H1 (cell line): ENCODE measurements at regions not wholly inside any gene's neighbourhood (a gene's known extent, or its start where the extent isn't known, plus 50 kb on each side); places are given as distances from the start of the nearest gene placed in this dataset.

Experiments
- CTCF ChIA-PET: fragments of 300-600 bp; sonication (Branson Sonifier 250); formaldehyde crosslinking; loops from one replicate; lab custom pipeline; 2021; ENCODE audit not compliant: partially characterized antibody; lab: Charles Lee
- POLR2A ChIA-PET: fragments of 300-600 bp; sonication (Branson Sonifier 250); formaldehyde crosslinking; loops from one replicate; lab custom pipeline; 2021; ENCODE audit warnings: inconsistent platforms; ENCODE audit not compliant: partially characterized antibody; lab: Charles Lee
- DNase-seq, 2 experiments: peaks; one replicate each; pipeline versions ENCODE4 v3.0.0 to v3.0.0-alpha.2; 2010 to 2022; ENCODE audit warnings: low spot score in 2 of 2, low read depth in 1 of 2, mixed read lengths in 1 of 2
- FAIRE-seq: peaks from 2 replicates; lab custom pipeline; 2011; peaks lifted over from hg19 to GRCh38; lab: Jason Lieb, UNC
- H2AFZ ChIP-seq: 2 replicates; pipeline ENCODE4 v1.8.1; 2012; ENCODE audit warnings: low read length, inconsistent platforms
- H2AK5ac ChIP-seq: 2 replicates; pipeline ENCODE4 v1.6.1; 2013; ENCODE audit warnings: low read depth, low read length
- H2BK120ac ChIP-seq: replicated peaks from 2 replicates; pipeline ENCODE3; 2013; ENCODE audit warnings: low read depth, low read length, inconsistent platforms
- H2BK12ac ChIP-seq: 2 replicates; pipeline ENCODE4 v1.6.1; 2013; ENCODE audit warnings: low read depth, low read length
- H2BK15ac ChIP-seq: 2 replicates; pipeline ENCODE4 v1.6.1; 2013; ENCODE audit warnings: low read length
- H2BK20ac ChIP-seq: 2 replicates; pipeline ENCODE4 v1.6.1; 2013; ENCODE audit warnings: low read length
- H2BK5ac ChIP-seq: 2 replicates; pipeline ENCODE4 v1.6.1; 2013; ENCODE audit warnings: low read depth, low read length
- H3K14ac ChIP-seq: 2 replicates; pipeline ENCODE4 v1.6.1; 2013; ENCODE audit warnings: inconsistent platforms; ENCODE audit not compliant: insufficient read length
- H3K18ac ChIP-seq: 2 replicates; pipeline ENCODE4 v1.6.1; 2013; ENCODE audit warnings: low read length; ENCODE audit errors: extremely low read depth
- H3K23ac ChIP-seq: 2 replicates; pipeline ENCODE4 v1.6.1; 2013; ENCODE audit warnings: inconsistent platforms; ENCODE audit not compliant: insufficient read length
- H3K23me2 ChIP-seq: 2 replicates; pipeline ENCODE4 v1.6.1; 2013; ENCODE audit warnings: low read depth, low read length
- H3K27ac ChIP-seq: 2 replicates; pipeline ENCODE4 v1.6.1; 2011; ENCODE audit warnings: low read depth, low read length, inconsistent platforms
- H3K27me3 ChIP-seq, 4 experiments: replicated peaks in 1 of 4; 1 replicate in 1 of 4; 2 replicates in 3 of 4; pipeline versions ENCODE4 v1.6.1 to v1.8.1; 2011 to 2013; ENCODE audit warnings: low read length in 3 of 4, mild to moderate bottlenecking in 3 of 4, inconsistent platforms in 2 of 4, mixed read lengths in 2 of 4, moderate library complexity in 1 of 4; ENCODE audit not compliant: control insufficient read depth in 3 of 4, insufficient read depth in 3 of 4; ENCODE audit errors: extremely low read depth in 1 of 4
- H3K36me3 ChIP-seq, 4 experiments: 2 replicates each; pipeline versions ENCODE4 v1.6.1 to v1.8.1; 2011 to 2013; ENCODE audit warnings: mild to moderate bottlenecking in 4 of 4, low read length in 3 of 4, moderate library complexity in 2 of 4, control low read depth in 1 of 4, inconsistent platforms in 1 of 4; ENCODE audit not compliant: insufficient read depth in 4 of 4, control insufficient read depth in 2 of 4
- H3K4ac ChIP-seq: replicated peaks from 2 replicates; pipeline ENCODE3; 2013; ENCODE audit warnings: low read length, low read depth, mixed read lengths, inconsistent platforms; ENCODE audit not compliant: insufficient read length
- H3K4me1 ChIP-seq, 4 experiments: replicated peaks in 1 of 4; 1 replicate in 1 of 4; 2 replicates in 3 of 4; pipeline versions ENCODE4 v1.6.1 to v1.8.1; 2011 to 2013; ENCODE audit warnings: low read length in 3 of 4, inconsistent platforms in 2 of 4, mixed read lengths in 1 of 4; ENCODE audit not compliant: insufficient read depth in 4 of 4, control insufficient read depth in 3 of 4
- H3K4me2 ChIP-seq, 2 experiments: 2 replicates each; pipeline versions ENCODE4 v1.6.1 to v1.8.1; 2011 to 2013; ENCODE audit warnings: low read depth in 2 of 2, low read length in 2 of 2, control low read depth in 1 of 2, inconsistent platforms in 1 of 2, mild to moderate bottlenecking in 1 of 2; ENCODE audit not compliant: insufficient read depth in 1 of 2
- H3K4me3 ChIP-seq, 4 experiments: fragments of 200-600, 300-600 bp in 1 of 4; sonication (generic), shearing (Covaris generic), sonication (Bioruptor Twin) in 1 of 4; 2 replicates each; pipeline versions ENCODE4 v1.5.1 to v1.8.1; 2011 to 2016; ENCODE audit warnings: low read length in 4 of 4, low read depth in 3 of 4, control low read depth in 2 of 4, inconsistent platforms in 2 of 4, mild to moderate bottlenecking in 2 of 4, mixed read lengths in 1 of 4, moderate library complexity in 1 of 4; ENCODE audit not compliant: insufficient read depth in 2 of 4; ENCODE audit errors: extremely low read depth in 1 of 4
- H3K56ac ChIP-seq: replicated peaks from 2 replicates; pipeline ENCODE3; 2013; ENCODE audit warnings: low read depth, mild to moderate bottlenecking, mixed read lengths, low read length, inconsistent platforms; ENCODE audit not compliant: insufficient read length
- H3K79me1 ChIP-seq: 2 replicates; pipeline ENCODE4 v1.6.1; 2013; ENCODE audit warnings: low read depth, low read length, control low read depth
- H3K79me2 ChIP-seq, 2 experiments: 2 replicates each; pipeline versions ENCODE4 v1.6.1 to v1.8.1; 2012 to 2013; ENCODE audit warnings: low read length in 2 of 2, mild to moderate bottlenecking in 2 of 2, inconsistent platforms in 1 of 2; ENCODE audit not compliant: insufficient read depth in 2 of 2, control insufficient read depth in 1 of 2
- H3K9ac ChIP-seq, 4 experiments: replicated peaks in 1 of 4; 1 replicate in 1 of 4; 2 replicates in 3 of 4; pipeline versions ENCODE4 v1.6.1 to v1.8.1; 2011 to 2013; ENCODE audit warnings: low read depth in 3 of 4, low read length in 3 of 4, control low read depth in 2 of 4, mild to moderate bottlenecking in 2 of 4, moderate library complexity in 2 of 4, inconsistent platforms in 1 of 4; ENCODE audit errors: extremely low read depth in 1 of 4
- H3K9me3 ChIP-seq, 2 experiments: 2 replicates each; pipeline versions ENCODE4 v1.6.1 to v1.8.1; 2012 to 2013; ENCODE audit warnings: mild to moderate bottlenecking in 2 of 2, moderate library complexity in 2 of 2, control low read depth in 1 of 2, inconsistent platforms in 1 of 2, low read depth in 1 of 2, low read length in 1 of 2, mixed read lengths in 1 of 2; ENCODE audit not compliant: insufficient read depth in 2 of 2
- H4K20me1 ChIP-seq, 2 experiments: replicated peaks in 1 of 2; 2 replicates each; pipeline versions ENCODE3 to v1.8.1; 2011 to 2013; ENCODE audit warnings: inconsistent platforms in 2 of 2, low read length in 2 of 2, mild to moderate bottlenecking in 1 of 2; ENCODE audit not compliant: insufficient read depth in 2 of 2, control insufficient read depth in 1 of 2
- H4K5ac ChIP-seq: 2 replicates; pipeline ENCODE4 v1.6.1; 2013; ENCODE audit warnings: low read length, low read depth, mixed read lengths, inconsistent platforms; ENCODE audit not compliant: insufficient read length
- H4K8ac ChIP-seq: 2 replicates; pipeline ENCODE4 v1.8.0; 2013; ENCODE audit warnings: mild to moderate bottlenecking, moderate library complexity, low read length, inconsistent platforms; ENCODE audit not compliant: insufficient read depth; ENCODE audit errors: extremely low read depth
- H4K91ac ChIP-seq: replicated peaks from 2 replicates; pipeline ENCODE3; 2013; ENCODE audit warnings: low read length, mixed read lengths, inconsistent platforms; ENCODE audit not compliant: insufficient read length
- PHF8 ChIP-seq: fragments of 200-600 bp; sonication (generic); conservative IDR thresholded peaks from 2 replicates; pipeline ENCODE4 v1.7.1; 2012; ENCODE audit warnings: low read depth, mild to moderate bottlenecking, inconsistent platforms, low read length, moderate library complexity
- WGBS, 2 experiments: shearing (Covaris generic) in 1 of 2; methylation state at CpG; one replicate each; pipeline versions ENCODE4 v1.1.6 to v1.1.7; 2013 to 2015; ENCODE audit warnings: low lambda C conversion rate in 2 of 2, mixed read lengths in 2 of 2, inconsistent platforms in 1 of 2, low coverage in 1 of 2, missing lambda C conversion rate in 1 of 2; ENCODE audit not compliant: insufficient replicate concordance in 2 of 2, insufficient coverage in 1 of 2, insufficient read length in 1 of 2; ENCODE audit errors: extremely low coverage in 1 of 2, missing lambda C conversion rate in 1 of 2; 5-methylcytosine and 5-hydroxymethylcytosine counted together

- FAIRE-seq = no peak
- H3K79me2 ChIP-seq = no peaks in the 10 kb centered on the region
- no peak for DNase-seq
- no peak overlapping the region for H2AFZ ChIP-seq
- no peak overlapping the region for H2BK12ac ChIP-seq
- H4K8ac ChIP-seq = no peak overlapping the region
- H3K27ac ChIP-seq = no peak overlapping the region
- no peak overlapping the region for H2BK20ac ChIP-seq
- no peak overlapping the region for H2BK120ac ChIP-seq
- H3K18ac ChIP-seq = no peak overlapping the region
- no peak overlapping the region for H3K56ac ChIP-seq
- H4K5ac ChIP-seq = no peak overlapping the region
- H3K36me3 ChIP-seq = no peaks in the 10 kb centered on the region
- no peaks in the 10 kb centered on the region for H4K20me1 ChIP-seq
- no peak overlapping the region for H3K4ac ChIP-seq
- CTCF ChIA-PET = interaction anchor here (0.9 to 1.3 kb wide), 3 partner anchors 21 to 617 kb away, joined by 3 read pairs; no protein-coding TSS in a partner anchor
- no peak overlapping the region for H2AK5ac ChIP-seq
- H3K9me3 ChIP-seq = 0 out of 4 replicates have a peak, but pooled peaks cover 0 to 4% of the 10 kb centered on the region in 2 experiments
- no peak overlapping the region for H3K4me3 ChIP-seq
- no peaks in the 10 kb centered on the region for H3K27me3 ChIP-seq
- H3K4me2 ChIP-seq = no peak overlapping the region
- no peak overlapping the region for H4K91ac ChIP-seq
- peaks cover 0 to 8% (median 2%) of the 10 kb centered on the region in 4 experiments; a peak in 2 of 7 replicates for H3K4me1 ChIP-seq
- no peak overlapping the region for H3K14ac ChIP-seq
- no peak for TF ChIP-seq PHF8
- no peaks in the 10 kb centered on the region for H3K79me1 ChIP-seq
- no peaks in the 10 kb centered on the region for H3K23me2 ChIP-seq
- no peak overlapping the region for H2BK5ac ChIP-seq
- no peak overlapping the region for H3K23ac ChIP-seq
- no peak overlapping the region for H2BK15ac ChIP-seq
- H3K9ac ChIP-seq = no peak overlapping the region
- WGBS, 2 experiments = 63% methylated on average over 4 of the region's 4 CpGs; no CpG with 5 or more reads in 1 of the 2 experiments
- POLR2A ChIA-PET = no interaction called here
These were observed 106.8 kb upstream of the RPS6KA2 start for GRCh38 chr6:166733900-166734299.
